K562 (cell line): ENCODE measurements at regions not wholly inside any gene's neighbourhood (a gene's known extent, or its start where the extent isn't known, plus 50 kb on each side); places are given as distances from the start of the nearest gene placed in this dataset.

Source experiments
- CBFB ChIP-seq: sonication (generic); formaldehyde crosslinking; IDR thresholded peaks from 2 replicates; pipeline ENCODE4 v1.4.0; 2020; ENCODE audit warnings: mild to moderate bottlenecking, missing genetic modification reagents
- ELF2 ChIP-seq: fragments of 250-450 bp; sonication (Bioruptor Pico); IDR thresholded peaks from 2 replicates; pipeline ENCODE4 v1.5.0; 2021; ENCODE audit warnings: mild to moderate bottlenecking
- NRF1 ChIP-seq, 2 experiments: fragments of 450-650 bp; IDR thresholded peaks in 1 of 2; conservative IDR thresholded peaks in 1 of 2; 2 replicates each; pipeline ENCODE4 v1.6.1; 2014; ENCODE audit warnings: mild to moderate bottlenecking in 2 of 2
- PHF20 ChIP-seq: fragments of 450-650 bp; IDR thresholded peaks from 2 replicates; pipeline ENCODE4 v1.6.1; 2018; ENCODE audit not compliant: partially characterized antibody
- RERE ChIP-seq: sonication (generic); formaldehyde crosslinking; IDR thresholded peaks from 2 replicates; pipeline ENCODE4 v1.8.0; 2023; ENCODE audit warnings: missing genetic modification reagents, mild to moderate bottlenecking, borderline replicate concordance
- SMAD1 ChIP-seq: fragments of 150-350 bp; IDR thresholded peaks from 2 replicates; pipeline ENCODE4 v1.6.1; 2014; ENCODE audit warnings: low read length, low read depth; ENCODE audit not compliant: partially characterized antibody
- TCFL5 ChIP-seq: fragments of 250-450 bp; sonication (Bioruptor Pico); conservative IDR thresholded peaks from 2 replicates; pipeline ENCODE4 v1.6.1; 2021; ENCODE audit warnings: mild to moderate bottlenecking, moderate library complexity, matching md5 sums
- ZBTB43 ChIP-seq: sonication (generic); formaldehyde crosslinking; IDR thresholded peaks from 2 replicates; pipeline ENCODE4 v1.8.0; 2023; ENCODE audit warnings: mild to moderate bottlenecking, missing genetic modification reagents
- ZBTB49 ChIP-seq: sonication (generic); formaldehyde crosslinking; IDR thresholded peaks from 2 replicates; pipeline ENCODE4 v1.8.0; 2022; ENCODE audit warnings: missing genetic modification reagents, mild to moderate bottlenecking, borderline replicate concordance
- ZHX1 ChIP-seq: fragments of 150-350 bp; conservative IDR thresholded peaks from 2 replicates; pipeline ENCODE4 v1.6.1; 2014; ENCODE audit warnings: low read length

- TF ChIP-seq TCFL5 (CRISPR knock-in tag) (no peak), RERE (CRISPR knock-in tag) (no peak), NRF1 (conservative IDR thresholded peaks at IDR 0.05 in 1 of 2, IDR thresholded peaks at IDR 0.05 in 1 of 2) (no peak), CBFB (CRISPR knock-in tag) (no peak), ZHX1 (no peak), PHF20 (no peak), ZBTB49 (CRISPR knock-in tag) (no peak), ZBTB43 (no peak), SMAD1 (no peak), ELF2 (CRISPR knock-in tag) (no peak)
Observed at GRCh38 chr3:78287085-78287484, 1247.2 kb downstream of the ROBO2 start.
